ENCODE measurements at regions not wholly inside any gene's neighbourhood (a gene's known extent, or its start where the extent isn't known, plus 50 kb on each side); places are given as distances from the start of the nearest gene placed in this dataset.
"Not testable (repeated sequence)": the region's sequence is repeated elsewhere in the genome, so short reads cannot be mapped to it uniquely, and the experiment has no call there.

DNA sequence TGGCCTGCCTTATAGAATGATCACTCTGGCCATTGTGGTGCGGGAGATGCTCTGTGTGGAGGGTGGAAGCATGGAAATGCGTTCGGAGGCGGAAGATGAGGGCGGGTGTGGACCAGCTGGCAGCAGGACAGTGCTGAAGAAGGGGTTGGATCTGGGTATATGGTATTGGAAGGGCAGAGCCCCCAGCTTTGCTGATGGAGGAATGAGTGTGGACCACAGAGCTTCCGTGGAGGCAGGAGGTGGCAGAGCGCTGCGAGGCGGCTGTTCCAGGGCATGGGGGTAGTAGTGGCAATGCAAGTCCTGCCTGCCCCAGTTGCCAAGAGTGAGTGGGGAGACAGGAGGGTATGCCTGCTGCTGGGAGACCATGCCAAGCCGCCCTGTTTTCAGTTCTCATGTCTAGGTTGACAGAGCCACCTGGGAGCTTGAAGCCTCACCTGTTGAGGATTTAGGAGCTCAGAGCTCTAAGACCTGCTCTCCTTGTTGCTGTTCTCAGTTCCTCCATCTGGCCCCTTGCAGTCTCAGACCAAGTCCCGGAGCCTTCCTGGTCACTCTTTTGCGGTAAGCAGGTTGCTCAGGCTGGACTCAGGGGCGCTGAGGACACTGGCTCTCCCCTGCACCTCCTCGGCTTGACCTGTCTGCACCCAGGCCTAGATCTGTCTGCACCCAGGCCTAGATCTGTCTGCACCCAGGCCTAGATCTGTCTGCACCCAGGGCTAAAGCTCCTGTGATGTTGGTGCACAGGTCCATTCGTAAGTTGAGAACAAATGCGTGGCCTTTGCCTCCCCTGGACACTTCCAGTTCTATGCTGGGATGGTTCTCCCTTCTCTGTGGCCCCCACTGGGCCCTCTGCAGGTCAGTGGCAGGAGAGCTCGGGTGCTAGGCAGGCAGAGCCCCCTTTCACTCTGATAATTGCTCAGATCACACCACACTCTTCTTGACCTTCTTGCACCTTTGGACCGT, 290.5 kb upstream of the HS6ST1 start:
- TF ChIP-seq SPI1 (IDR thresholded peaks at IDR 0.05; ENCODE audit: low read depth, low read length) (no peak), POLR2A (IDR thresholded peaks at IDR 0.05; ENCODE audit: low read depth, low read length) (no peak), PAX5 (IDR thresholded peaks at IDR 0.05; ENCODE audit: insufficient read depth, low read length, severe bottlenecking) (no peak), POU2F2 (IDR thresholded peaks at IDR 0.05; ENCODE audit: low read depth, low read length) (no peak), TAF1 (IDR thresholded peaks at IDR 0.05; ENCODE audit: low read depth, low read length) (no peak), POLR2AphosphoS5 (IDR thresholded peaks at IDR 0.05; ENCODE audit: low read depth, low read length) (no peak)
- FAIRE-seq: no peak
- no peak for DNase-seq (ENCODE audit: insufficient read length, low spot score)

- FAIRE-seq: no peak
- TF ChIP-seq POU2F2 (IDR thresholded peaks at IDR 0.05; ENCODE audit: low read depth, low read length): no peak
- TF ChIP-seq PAX5 (IDR thresholded peaks at IDR 0.05; ENCODE audit: insufficient read depth, low read length, severe bottlenecking): no peak
- no peak for TF ChIP-seq POLR2AphosphoS5 (IDR thresholded peaks at IDR 0.05; ENCODE audit: low read depth, low read length)
- TF ChIP-seq POLR2A (IDR thresholded peaks at IDR 0.05; ENCODE audit: low read depth, low read length): no peak
- no peak for TF ChIP-seq TAF1 (IDR thresholded peaks at IDR 0.05; ENCODE audit: low read depth, low read length)
- no peak for TF ChIP-seq SPI1 (IDR thresholded peaks at IDR 0.05; ENCODE audit: low read depth, low read length)
- no peak for DNase-seq (ENCODE audit: insufficient read length, low spot score)
Measured at GRCh38 chr2:128610496-128610895, 291.8 kb upstream of the HS6ST1 start.

DNA sequence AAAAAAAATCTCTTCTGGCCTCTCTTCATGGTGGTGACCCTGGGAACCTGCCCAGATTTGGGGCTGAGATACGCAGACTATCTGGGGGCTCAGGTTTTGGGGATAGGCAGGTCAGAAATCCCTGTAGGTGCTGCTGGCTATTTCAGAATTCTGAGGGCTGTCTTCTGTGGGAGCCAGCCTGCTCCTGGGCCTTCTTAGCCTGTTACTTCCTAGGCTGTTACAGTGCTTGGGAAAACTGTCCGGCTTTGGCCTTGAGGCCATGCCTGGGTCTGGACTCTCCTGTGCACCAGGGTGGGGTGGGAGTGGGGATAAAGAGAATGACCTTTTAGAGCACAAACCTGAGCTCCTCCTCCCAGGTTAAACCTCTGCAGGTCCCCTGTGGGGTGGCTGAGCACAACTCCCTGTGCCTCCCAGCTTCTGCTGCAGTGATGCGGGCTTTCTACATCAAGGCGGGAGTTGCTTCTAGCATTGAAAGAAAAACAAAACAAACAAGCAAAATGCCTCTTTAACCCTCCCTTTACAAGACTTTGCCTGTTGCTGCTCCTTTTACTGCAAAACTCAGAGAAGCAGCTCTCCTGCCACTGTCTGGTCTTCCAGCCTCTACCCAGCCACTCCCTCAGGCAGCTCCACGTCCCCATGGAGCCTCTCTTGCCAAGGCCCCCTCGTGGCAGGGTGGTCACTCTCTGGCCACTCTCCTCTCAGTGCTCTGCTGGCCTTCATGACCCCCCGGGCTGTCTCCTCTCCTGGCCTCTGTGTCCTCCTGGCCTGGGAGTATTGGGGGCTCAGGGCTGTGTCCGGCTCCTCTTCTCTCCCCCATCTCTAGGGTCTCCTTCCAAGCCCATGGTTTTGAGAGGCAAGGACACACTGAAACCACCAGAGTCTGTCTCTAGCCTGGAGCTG, 293.0 kb upstream of the HS6ST1 start:
- DNase-seq (ENCODE audit: insufficient read length, low spot score): no peak
- FAIRE-seq: no peak
- no peak for TF ChIP-seq POU2F2 (IDR thresholded peaks at IDR 0.05; ENCODE audit: low read depth, low read length)
- TF ChIP-seq SPI1 (IDR thresholded peaks at IDR 0.05; ENCODE audit: low read depth, low read length): no peak
- TF ChIP-seq POLR2AphosphoS5 (IDR thresholded peaks at IDR 0.05; ENCODE audit: low read depth, low read length): no peak
- no peak for TF ChIP-seq PAX5 (IDR thresholded peaks at IDR 0.05; ENCODE audit: insufficient read depth, low read length, severe bottlenecking)
- TF ChIP-seq TAF1 (IDR thresholded peaks at IDR 0.05; ENCODE audit: low read depth, low read length): no peak
- TF ChIP-seq POLR2A (IDR thresholded peaks at IDR 0.05; ENCODE audit: low read depth, low read length): no peak

DNA sequence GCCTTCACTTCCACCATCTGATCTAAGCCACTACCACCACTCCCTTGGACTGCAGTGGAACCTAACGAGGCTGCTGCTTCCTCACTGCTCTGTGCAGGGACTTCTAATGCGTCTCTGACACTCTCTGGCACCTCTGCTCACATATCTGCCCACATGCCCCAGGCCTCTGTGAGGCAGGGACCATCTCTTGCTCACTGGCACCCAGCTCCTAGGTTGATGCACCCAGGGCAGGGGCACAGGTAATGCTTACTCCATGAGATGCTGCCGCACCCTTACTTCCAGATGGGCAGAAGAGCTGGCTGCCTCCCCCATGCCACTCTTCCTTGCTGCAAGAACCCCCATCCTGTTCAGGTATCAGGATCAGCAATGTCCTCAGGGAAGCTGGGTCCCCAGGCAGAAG, 294.0 kb upstream of the HS6ST1 start:
- DNase-seq (ENCODE audit: insufficient read length, low spot score) (no peak), FAIRE-seq (no peak)
- TF ChIP-seq TAF1 (IDR thresholded peaks at IDR 0.05; ENCODE audit: low read depth, low read length): no peak
- TF ChIP-seq POU2F2 (IDR thresholded peaks at IDR 0.05; ENCODE audit: low read depth, low read length): no peak
- TF ChIP-seq POLR2AphosphoS5 (IDR thresholded peaks at IDR 0.05; ENCODE audit: low read depth, low read length): no peak
- TF ChIP-seq PAX5 (IDR thresholded peaks at IDR 0.05; ENCODE audit: insufficient read depth, low read length, severe bottlenecking): no peak

GRCh38 chr2:128613351-128613750, 294.7 kb upstream of the HS6ST1 start:
- TF ChIP-seq POLR2A (IDR thresholded peaks at IDR 0.05; ENCODE audit: low read depth, low read length): no peak
- no peak for TF ChIP-seq POLR2AphosphoS5 (IDR thresholded peaks at IDR 0.05; ENCODE audit: low read depth, low read length)
- TF ChIP-seq SPI1 (IDR thresholded peaks at IDR 0.05; ENCODE audit: low read depth, low read length): no peak
- TF ChIP-seq POU2F2 (IDR thresholded peaks at IDR 0.05; ENCODE audit: low read depth, low read length): no peak
- TF ChIP-seq TAF1 (IDR thresholded peaks at IDR 0.05; ENCODE audit: low read depth, low read length): no peak
- no peak for TF ChIP-seq PAX5 (IDR thresholded peaks at IDR 0.05; ENCODE audit: insufficient read depth, low read length, severe bottlenecking)
- no peak for DNase-seq (ENCODE audit: insufficient read length, low spot score)
- FAIRE-seq: no peak

DNA sequence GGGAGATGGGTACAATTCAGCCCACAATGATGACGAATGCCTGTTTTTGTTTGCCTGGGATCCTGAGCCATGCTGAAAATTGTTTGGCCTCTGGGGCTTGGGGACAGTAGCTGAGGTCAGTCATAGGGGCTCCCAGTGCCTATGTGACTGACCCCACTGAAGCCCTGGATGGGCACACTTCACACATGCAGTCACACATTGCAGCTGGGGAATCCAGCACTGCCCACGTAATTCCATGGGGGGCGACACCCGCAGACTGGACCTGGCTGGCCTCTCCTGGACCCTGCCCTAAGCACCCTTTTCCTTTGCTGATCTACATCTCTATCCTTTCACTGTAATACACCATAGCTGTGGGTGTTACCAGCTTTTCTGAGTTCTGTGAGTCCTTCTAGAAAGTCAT, 295.2 kb upstream of the HS6ST1 start:
- no peak for TF ChIP-seq PAX5 (IDR thresholded peaks at IDR 0.05; ENCODE audit: insufficient read depth, low read length, severe bottlenecking)
- no peak for TF ChIP-seq POLR2AphosphoS5 (IDR thresholded peaks at IDR 0.05; ENCODE audit: low read depth, low read length)
- no peak for TF ChIP-seq TAF1 (IDR thresholded peaks at IDR 0.05; ENCODE audit: low read depth, low read length)
- no peak for TF ChIP-seq POU2F2 (IDR thresholded peaks at IDR 0.05; ENCODE audit: low read depth, low read length)
- no peak for TF ChIP-seq SPI1 (IDR thresholded peaks at IDR 0.05; ENCODE audit: low read depth, low read length)
- no peak for FAIRE-seq
- no peak for DNase-seq (ENCODE audit: insufficient read length, low spot score)

DNA sequence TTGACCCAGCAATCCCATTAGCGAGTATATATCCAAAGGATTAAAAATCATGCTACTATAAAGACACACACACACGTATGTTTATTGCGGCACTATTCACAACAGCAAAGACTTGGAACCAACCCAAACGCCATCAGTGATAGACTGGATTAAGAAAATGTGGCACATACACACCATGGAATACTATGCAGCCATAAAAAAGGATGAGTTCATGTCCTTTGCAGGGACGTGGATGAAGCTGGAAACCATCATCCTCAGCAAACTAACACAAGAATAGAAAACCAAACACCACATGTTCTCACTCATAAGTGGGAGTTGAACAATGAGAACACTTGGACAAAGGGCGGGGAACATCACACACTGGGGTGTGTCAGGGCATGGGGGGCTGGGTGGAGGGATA, 296.2 kb upstream of the HS6ST1 start:
- not testable (repeated sequence) for FAIRE-seq; DNase-seq (ENCODE audit: insufficient read length, low spot score)

DNA sequence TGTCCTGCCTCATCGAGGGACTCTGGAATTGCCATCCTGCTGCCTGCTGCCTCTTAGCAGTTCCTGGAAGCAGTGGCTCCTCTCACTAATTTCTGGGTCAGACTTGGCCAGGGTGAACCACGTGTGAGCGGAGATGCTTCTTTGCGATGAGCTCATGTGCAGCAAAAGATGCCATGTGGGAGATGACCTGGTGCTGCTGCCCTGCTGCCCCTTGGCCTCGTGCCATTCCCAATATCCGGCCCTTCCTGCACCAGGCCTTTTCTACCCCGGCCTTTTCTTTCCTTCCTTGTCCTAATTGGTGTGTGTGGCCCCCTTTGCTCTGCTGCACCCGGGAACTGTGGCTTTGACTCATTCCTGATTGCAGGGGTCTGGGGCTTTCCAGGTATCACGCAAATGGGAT, 296.9 kb upstream of the HS6ST1 start:
- no peak for TF ChIP-seq POLR2A (IDR thresholded peaks at IDR 0.05; ENCODE audit: low read depth, low read length)
- TF ChIP-seq PAX5 (IDR thresholded peaks at IDR 0.05; ENCODE audit: insufficient read depth, low read length, severe bottlenecking): no peak
- TF ChIP-seq POLR2AphosphoS5 (IDR thresholded peaks at IDR 0.05; ENCODE audit: low read depth, low read length): no peak
- TF ChIP-seq POU2F2 (IDR thresholded peaks at IDR 0.05; ENCODE audit: low read depth, low read length): no peak
- TF ChIP-seq SPI1 (IDR thresholded peaks at IDR 0.05; ENCODE audit: low read depth, low read length): no peak
- TF ChIP-seq TAF1 (IDR thresholded peaks at IDR 0.05; ENCODE audit: low read depth, low read length): no peak
- DNase-seq (ENCODE audit: insufficient read length, low spot score) (no peak), FAIRE-seq (no peak)

- DNase-seq (ENCODE audit: insufficient read length, low spot score) (no peak), FAIRE-seq (no peak)
- TF ChIP-seq POLR2A (IDR thresholded peaks at IDR 0.05; ENCODE audit: low read depth, low read length): no peak
- no peak for TF ChIP-seq POU2F2 (IDR thresholded peaks at IDR 0.05; ENCODE audit: low read depth, low read length)
Measured at GRCh38 chr2:128617029-128617590, 298.4 kb upstream of the HS6ST1 start.
